Neural cell (in vitro differentiated cells): ENCODE measurements at regions not wholly inside any gene's neighbourhood (a gene's known extent, or its start where the extent isn't known, plus 50 kb on each side); places are given as distances from the start of the nearest gene placed in this dataset.

Experiments
- EP300 ChIP-seq: fragments of 450-650 bp; conservative IDR thresholded peaks from 2 replicates; pipeline ENCODE4 v1.6.1; 2014; ENCODE audit warnings: antibody characterized with exemption, mild to moderate bottlenecking, moderate library complexity; ENCODE audit not compliant: poor library complexity, severe bottlenecking
- EZH2 ChIP-seq: fragments of 200-600, 300-800 bp; shearing (Covaris generic), sonication (generic); IDR thresholded peaks from 2 replicates; pipeline ENCODE4 v1.6.1; 2014; ENCODE audit warnings: antibody characterized with exemption, low read length, borderline replicate concordance, mild to moderate bottlenecking; ENCODE audit not compliant: insufficient read depth, poor library complexity, severe bottlenecking
- MXI1 ChIP-seq: fragments of 450-650 bp; conservative IDR thresholded peaks from 2 replicates; pipeline ENCODE4 v1.6.1; 2014; ENCODE audit warnings: antibody characterized with exemption, mild to moderate bottlenecking; ENCODE audit not compliant: poor library complexity, severe bottlenecking
- POLR2AphosphoS5 ChIP-seq: IDR thresholded peaks from 2 replicates; pipeline ENCODE4 v1.6.1; 2012
- SMC3 ChIP-seq: fragments of 450-650 bp; conservative IDR thresholded peaks from 2 replicates; pipeline ENCODE4 v1.6.1; 2014; ENCODE audit warnings: antibody characterized with exemption, mild to moderate bottlenecking, moderate library complexity; ENCODE audit not compliant: poor library complexity
- TAF1 ChIP-seq: IDR thresholded peaks from 2 replicates; pipeline ENCODE4 v1.6.1; 2012; ENCODE audit warnings: low read depth
- TF ChIP-seq, protein P1 (sequence below): fragments of 450-650 bp; IDR thresholded peaks from 2 replicates; pipeline ENCODE4 v1.5.1; 2014; ENCODE audit warnings: antibody characterized with exemption, mild to moderate bottlenecking, moderate library complexity; ENCODE audit not compliant: poor library complexity, severe bottlenecking

DNA sequence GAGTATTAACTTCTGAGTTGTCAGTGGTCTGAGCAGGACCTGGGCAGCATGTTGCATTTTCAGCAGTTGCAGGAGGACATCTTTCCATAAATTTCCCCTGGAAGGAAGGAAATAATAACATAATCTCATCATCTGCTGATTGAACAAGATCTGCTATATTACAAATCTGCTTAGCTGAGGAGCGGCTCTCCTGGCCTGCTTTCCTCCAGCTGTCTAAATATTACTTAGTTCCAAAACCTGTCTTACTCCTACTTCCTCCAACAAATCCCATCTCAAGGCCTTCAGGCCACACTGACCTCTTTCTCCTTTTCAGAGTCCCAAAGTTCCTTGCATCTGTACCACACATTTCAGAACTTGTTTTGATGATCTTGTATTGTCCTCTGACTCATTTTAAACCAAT is 364.4 kb upstream of the MCTP2 start:
- TF ChIP-seq, protein P1, sequence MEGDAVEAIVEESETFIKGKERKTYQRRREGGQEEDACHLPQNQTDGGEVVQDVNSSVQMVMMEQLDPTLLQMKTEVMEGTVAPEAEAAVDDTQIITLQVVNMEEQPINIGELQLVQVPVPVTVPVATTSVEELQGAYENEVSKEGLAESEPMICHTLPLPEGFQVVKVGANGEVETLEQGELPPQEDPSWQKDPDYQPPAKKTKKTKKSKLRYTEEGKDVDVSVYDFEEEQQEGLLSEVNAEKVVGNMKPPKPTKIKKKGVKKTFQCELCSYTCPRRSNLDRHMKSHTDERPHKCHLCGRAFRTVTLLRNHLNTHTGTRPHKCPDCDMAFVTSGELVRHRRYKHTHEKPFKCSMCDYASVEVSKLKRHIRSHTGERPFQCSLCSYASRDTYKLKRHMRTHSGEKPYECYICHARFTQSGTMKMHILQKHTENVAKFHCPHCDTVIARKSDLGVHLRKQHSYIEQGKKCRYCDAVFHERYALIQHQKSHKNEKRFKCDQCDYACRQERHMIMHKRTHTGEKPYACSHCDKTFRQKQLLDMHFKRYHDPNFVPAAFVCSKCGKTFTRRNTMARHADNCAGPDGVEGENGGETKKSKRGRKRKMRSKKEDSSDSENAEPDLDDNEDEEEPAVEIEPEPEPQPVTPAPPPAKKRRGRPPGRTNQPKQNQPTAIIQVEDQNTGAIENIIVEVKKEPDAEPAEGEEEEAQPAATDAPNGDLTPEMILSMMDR: no peak
- TF ChIP-seq TAF1: no peak
- no peak for TF ChIP-seq POLR2AphosphoS5
- no peak for TF ChIP-seq MXI1
- TF ChIP-seq EZH2: no peak
- no peak for TF ChIP-seq EP300
- no peak for TF ChIP-seq SMC3
